Endothelial cell of umbilical vein (primary cell): ENCODE measurements at regions not wholly inside any gene's neighbourhood (a gene's known extent, or its start where the extent isn't known, plus 50 kb on each side); places are given as distances from the start of the nearest gene placed in this dataset.
"Not testable (repeated sequence)": the region's sequence is repeated elsewhere in the genome, so short reads cannot be mapped to it uniquely, and the experiment has no call there.

Experiments
- BruUV-seq: library from RNA; stranded (reverse); fragments of 400-500 nt; replicated peaks from 2 replicates; lab custom pipeline; 2021; lab: Mats Ljungman, UMichigan
- CTCF ChIA-PET: fragments of 300-600, 350-600 bp; sonication (Branson Sonifier 250); formaldehyde crosslinking; loops from one replicate; lab custom pipeline; 2021; ENCODE audit warnings: antibody characterized with exemption, inconsistent platforms; lab: Charles Lee
- POLR2A ChIA-PET: fragments of 300-600, 350-600 bp; sonication (Branson Sonifier 250); formaldehyde crosslinking; loops from one replicate; lab custom pipeline; 2021; ENCODE audit warnings: antibody characterized with exemption, inconsistent platforms; lab: Charles Lee
- DNase-seq: peaks from one replicate; pipeline ENCODE4 v3.0.0-alpha.2; 2011; ENCODE audit warnings: low read depth, low spot score
- FAIRE-seq: peaks from 2 replicates; lab custom pipeline; 2011; peaks lifted over from hg19 to GRCh38; lab: Jason Lieb, UNC
- H2AFZ ChIP-seq: 2 replicates; pipeline ENCODE4 v1.6.0; 2012; ENCODE audit warnings: low read depth, low read length, control low read depth, inconsistent platforms
- H3K27ac ChIP-seq: 2 replicates; pipeline ENCODE4 v1.5.1; 2011; ENCODE audit warnings: low read depth, mild to moderate bottlenecking, control low read depth, low read length, moderate library complexity; ENCODE audit not compliant: insufficient read depth
- H3K27me3 ChIP-seq, 2 experiments: 2 replicates each; pipeline versions ENCODE4 v1.6.0 to v1.6.1; 2011; ENCODE audit warnings: low read length in 2 of 2, mixed read lengths in 1 of 2; ENCODE audit not compliant: control insufficient read depth in 2 of 2, insufficient read depth in 2 of 2
- H3K36me3 ChIP-seq, 2 experiments: 2 replicates in 1 of 2; 3 replicates in 1 of 2; pipeline ENCODE4 v1.5.1; 2011; ENCODE audit warnings: low read length in 2 of 2, mild to moderate bottlenecking in 1 of 2, moderate library complexity in 1 of 2; ENCODE audit not compliant: control insufficient read depth in 2 of 2, insufficient read depth in 2 of 2; ENCODE audit errors: extremely low read depth in 1 of 2
- H3K4me1 ChIP-seq: 3 replicates; pipeline ENCODE4 v1.5.1; 2011; ENCODE audit warnings: mild to moderate bottlenecking, low read length; ENCODE audit not compliant: control insufficient read depth, insufficient read depth; ENCODE audit errors: extremely low read depth
- H3K4me2 ChIP-seq: 2 replicates; pipeline ENCODE4 v1.6.1; 2011; ENCODE audit warnings: low read length, control low read depth, mixed read lengths; ENCODE audit not compliant: insufficient read depth
- H3K4me3 ChIP-seq, 3 experiments: fragments of 200-600 bp in 1 of 3; sonication (generic), shearing (Covaris generic) in 1 of 3; replicated peaks in 1 of 3; 2 replicates each; pipeline ENCODE4 v1.5.1; 2011 to 2016; ENCODE audit warnings: control low read depth in 3 of 3, low read length in 3 of 3, mild to moderate bottlenecking in 2 of 3, inconsistent platforms in 1 of 3, low read depth in 1 of 3, moderate library complexity in 1 of 3; ENCODE audit not compliant: insufficient read depth in 1 of 3
- H3K79me2 ChIP-seq: 2 replicates; pipeline ENCODE4 v1.6.0; 2012; ENCODE audit warnings: low read length, inconsistent platforms; ENCODE audit not compliant: control insufficient read depth, insufficient read depth
- H3K9ac ChIP-seq: replicated peaks from 2 replicates; pipeline ENCODE3; 2011; ENCODE audit warnings: low read length, control low read depth; ENCODE audit not compliant: insufficient read depth; ENCODE audit errors: extremely low read depth
- H3K9me1 ChIP-seq: replicated peaks from 3 replicates; pipeline ENCODE4 v1.6.0; 2011; ENCODE audit warnings: mild to moderate bottlenecking, low read length; ENCODE audit not compliant: control insufficient read depth, insufficient read depth; ENCODE audit errors: extremely low read depth
- H3K9me3 ChIP-seq: replicated peaks from 2 replicates; pipeline ENCODE4 v1.5.1; 2012; ENCODE audit warnings: low read length, inconsistent platforms; ENCODE audit not compliant: control insufficient read depth, insufficient read depth
- H4K20me1 ChIP-seq: replicated peaks from 2 replicates; pipeline ENCODE3; 2011; ENCODE audit warnings: mild to moderate bottlenecking, low read length; ENCODE audit not compliant: control insufficient read depth, insufficient read depth; ENCODE audit errors: extremely low read depth
- JUN ChIP-seq: IDR thresholded peaks from 2 replicates; pipeline ENCODE4 v1.6.1; 2011; ENCODE audit warnings: borderline replicate concordance, low read depth; ENCODE audit not compliant: insufficient read length, insufficient read depth
- MAX ChIP-seq: IDR thresholded peaks from 2 replicates; pipeline ENCODE4 v1.6.1; 2011; ENCODE audit not compliant: insufficient read depth, insufficient read length
- dilution Hi-C: fragments of 300-500 bp; cut with MboI; formaldehyde crosslinking; loops from one replicate; pipeline ENCODE4 v1.15.0; 2019; ENCODE audit warnings: low sequenced_read_pairs; ENCODE audit not compliant: extremely low pct_ligation_motif_present
- intact Hi-C: fragments of 100-400 bp; cut with micrococcal nuclease; formaldehyde crosslinking; loops from one replicate; pipeline ENCODE4 v1.10.0; 2022

DNA sequence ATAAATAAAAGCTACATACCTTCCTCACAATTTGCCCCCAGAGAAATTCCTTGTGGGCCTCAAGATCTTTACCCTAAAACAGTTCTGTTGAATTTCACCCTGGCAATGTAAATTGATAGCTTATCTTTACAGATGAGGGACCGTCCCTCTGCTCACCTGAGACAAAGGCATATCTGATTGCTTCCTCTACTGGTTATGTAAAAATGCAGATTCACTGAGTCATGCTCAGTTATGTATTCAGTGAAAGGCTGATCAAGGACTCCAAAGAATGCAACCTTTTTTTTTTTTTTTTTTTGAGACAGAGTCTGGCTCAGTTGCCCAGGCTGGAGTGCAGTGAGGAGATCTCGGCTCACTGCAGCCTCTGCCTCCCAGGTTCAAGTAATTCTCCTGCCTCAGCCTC, 64.2 kb upstream of the KMT2C start:
- H2AFZ ChIP-seq, H3K9me1 ChIP-seq, H3K4me3 ChIP-seq, H3K9me3 ChIP-seq, POLR2A ChIA-PET, DNase-seq, FAIRE-seq, H3K79me2 ChIP-seq, H3K36me3 ChIP-seq, H3K4me1 ChIP-seq, H3K27me3 ChIP-seq, H3K4me2 ChIP-seq, intact Hi-C loops, H3K27ac ChIP-seq, H3K9ac ChIP-seq, H4K20me1 ChIP-seq, BruUV-seq, dilution Hi-C loops: not testable (repeated sequence)
- CTCF ChIA-PET: interaction anchor here (1.0 to 1.5 kb wide), 2 partner anchors 47 to 159 kb away, joined by 4 to 5 read pairs; no protein-coding TSS in a partner anchor

DNA sequence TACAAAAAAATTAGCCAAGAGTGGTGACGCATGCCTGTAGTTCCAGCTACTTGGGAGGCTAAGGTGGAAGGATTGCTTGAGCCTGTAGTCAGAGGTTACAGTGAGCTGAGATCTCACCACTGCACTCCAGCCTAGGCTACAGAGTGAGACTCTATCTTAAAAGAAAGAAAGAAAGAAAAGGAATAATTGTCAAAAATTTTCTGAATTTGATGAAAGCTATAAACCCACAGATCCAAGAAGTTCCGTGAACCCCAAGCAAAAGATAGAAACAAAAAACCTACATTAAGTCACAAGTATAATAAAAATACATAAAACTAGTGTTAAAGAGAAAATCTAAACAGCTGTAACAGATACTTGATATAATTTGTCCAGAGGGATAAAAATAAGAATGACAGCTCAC, 60.1 kb upstream of the KMT2C start:
- Histone ChIP-seq H3K79me2 (no peaks in the 10 kb centered on the region), H3K9ac (no peak overlapping the region), H3K4me3 (no peak overlapping the region), H4K20me1 (no peaks in the 10 kb centered on the region), H3K27ac (no peak overlapping the region), H2AFZ (no peak overlapping the region), H3K36me3 (no peaks in the 10 kb centered on the region), H3K27me3 (no peaks in the 10 kb centered on the region), H3K4me2 (no peak overlapping the region), H3K9me3 (no peaks in the 10 kb centered on the region), H3K4me1 (no peaks in the 10 kb centered on the region), H3K9me1 (no peaks in the 10 kb centered on the region)
- intact Hi-C loops: no loop called here
- FAIRE-seq: no peak
- ChIA-PET POLR2A (no interaction called here), CTCF (interaction anchor here (0.5 kb wide), 1 partner anchor 82 kb away, joined by 3 read pairs; no protein-coding TSS in a partner anchor)
- TF ChIP-seq JUN (no peak), MAX (no peak)
- DNase-seq: no peak
- no TSS peak for BruUV-seq
- dilution Hi-C loops: no loop called here
